ENCODE measurements at regions not wholly inside any gene's neighbourhood (a gene's known extent, or its start where the extent isn't known, plus 50 kb on each side); places are given as distances from the start of the nearest gene placed in this dataset.

DNA sequence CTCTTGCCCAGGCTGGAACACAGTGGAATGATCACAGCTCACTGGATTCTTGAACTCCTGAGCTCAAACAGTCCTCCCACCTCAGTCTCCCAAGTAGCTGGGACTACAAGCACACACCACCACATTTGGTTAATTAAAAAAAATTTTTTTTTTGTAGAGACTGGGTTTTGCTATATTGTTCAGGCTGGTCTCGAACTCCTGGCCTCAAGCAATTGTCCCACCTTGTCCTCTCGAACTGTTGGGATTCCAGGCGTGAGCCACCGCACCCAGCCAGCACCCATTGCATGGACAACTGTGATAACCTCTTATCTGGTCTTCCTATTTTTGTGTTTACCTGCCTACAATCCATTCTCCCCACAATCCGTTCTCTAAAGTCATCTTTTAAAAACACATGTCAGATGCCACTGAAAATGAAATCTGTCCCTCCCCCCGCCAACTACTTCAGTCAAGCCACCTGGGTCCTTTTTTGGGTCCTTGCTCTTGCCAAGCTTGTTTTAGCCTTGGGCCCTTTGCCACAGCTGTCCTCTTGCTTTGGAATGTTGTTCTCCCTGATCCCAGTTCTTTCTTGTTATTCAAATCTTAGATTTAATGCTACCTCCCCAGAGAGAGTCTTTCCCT lies 250.5 kb downstream of the PIK3R1 start:
- no peaks in the 10 kb centered on the region for H3K9me3 Mint-ChIP-seq
- CTCF ChIA-PET, result no interaction called here

DNA sequence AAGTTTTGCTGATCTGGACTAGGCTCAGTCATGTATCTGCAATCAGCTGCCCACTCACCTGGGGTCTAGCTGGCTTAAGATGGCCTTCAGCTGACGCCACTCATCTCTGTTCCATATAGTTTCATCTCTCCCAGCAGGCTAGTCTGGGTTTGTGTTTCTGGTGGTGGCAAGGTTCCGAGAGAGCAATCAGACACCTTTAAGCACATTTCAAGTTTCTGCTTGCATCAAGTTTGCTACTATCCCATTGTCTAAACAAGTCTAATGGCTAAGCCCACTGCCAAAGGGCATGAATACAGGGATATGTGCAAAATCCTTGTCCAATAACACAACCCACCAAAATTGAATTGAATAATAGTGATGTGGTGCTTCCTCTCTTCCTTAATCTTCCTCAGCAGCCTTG lies 251.7 kb downstream of the PIK3R1 start:
- no peaks in the 10 kb centered on the region for H3K4me1 Mint-ChIP-seq
- H3K27ac Mint-ChIP-seq, result no peak overlapping the region
- H3K9me3 Mint-ChIP-seq, result no peaks in the 10 kb centered on the region
- CTCF ChIA-PET, result no interaction called here
- peaks cover 4% of the 10 kb centered on the region for H3K27me3 Mint-ChIP-seq
- H3K36me3 Mint-ChIP-seq, result no peaks in the 10 kb centered on the region
- DNase-seq, result no peak
- H3K4me3 Mint-ChIP-seq, result no peak overlapping the region

More for the DNA sequence above, 250.5 kb downstream of the PIK3R1 start:
- H3K27me3 Mint-ChIP-seq, result peaks cover 4% of the 10 kb centered on the region
- no peaks in the 10 kb centered on the region for H3K4me1 Mint-ChIP-seq
- no peak for DNase-seq
- H3K36me3 Mint-ChIP-seq, result no peaks in the 10 kb centered on the region
- H3K4me3 Mint-ChIP-seq, result no peak overlapping the region
- no peak overlapping the region for H3K27ac Mint-ChIP-seq

DNA sequence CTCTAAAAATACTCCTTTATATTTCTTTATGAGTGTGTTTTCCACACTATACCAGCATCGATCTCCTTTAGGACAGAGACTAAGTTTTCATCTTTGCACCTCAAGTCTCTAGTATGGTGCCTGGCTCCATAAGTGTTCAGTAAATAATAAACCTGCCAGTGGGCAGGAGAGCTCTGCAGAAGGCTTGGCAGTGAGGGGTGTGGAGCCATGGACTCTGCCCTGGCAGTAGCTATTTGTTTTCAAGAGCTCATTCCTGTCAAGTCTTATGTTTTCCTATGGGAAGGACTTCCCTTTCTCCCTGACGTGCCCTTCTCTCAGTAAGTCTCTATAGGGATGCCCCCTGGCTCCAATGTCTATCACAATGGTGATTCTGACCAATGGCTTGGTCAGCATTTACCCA lies 252.2 kb downstream of the PIK3R1 start:
- peaks cover 4% of the 10 kb centered on the region for H3K27me3 Mint-ChIP-seq
- CTCF ChIA-PET, result interaction anchor here (0.7 kb wide), 1 partner anchor 14 kb away, joined by 3 read pairs; no protein-coding TSS in a partner anchor
- no peak overlapping the region for H3K4me3 Mint-ChIP-seq
- no peaks in the 10 kb centered on the region for H3K4me1 Mint-ChIP-seq
- no peaks in the 10 kb centered on the region for H3K9me3 Mint-ChIP-seq
- DNase-seq, result no peak
- no peak overlapping the region for H3K27ac Mint-ChIP-seq
- H3K36me3 Mint-ChIP-seq, result no peaks in the 10 kb centered on the region

DNA sequence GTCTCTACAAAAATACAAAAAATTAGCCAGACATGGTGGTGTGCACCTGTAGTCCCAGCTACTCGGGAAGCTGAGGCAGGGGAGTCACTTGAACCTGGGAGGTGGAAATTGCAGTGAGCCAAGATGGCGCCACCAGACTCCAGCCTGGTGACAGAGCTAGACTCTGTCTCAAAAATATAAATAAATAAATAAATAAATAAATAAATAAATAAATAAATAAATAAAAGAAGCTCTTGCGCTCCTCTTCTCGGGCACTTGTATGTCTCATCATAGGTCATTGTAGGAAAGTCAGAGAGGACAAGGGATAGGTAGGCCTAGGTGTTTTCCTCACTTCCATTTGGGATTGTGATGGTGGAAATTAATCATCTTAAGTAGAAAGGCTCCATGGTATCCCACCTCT lies 252.8 kb downstream of the PIK3R1 start:
- Mint-ChIP-seq H3K36me3 (no peaks in the 10 kb centered on the region), H3K4me1 (no peaks in the 10 kb centered on the region), H3K9me3 (no peaks in the 10 kb centered on the region), H3K27ac (no peak overlapping the region), H3K27me3 (peaks cover 4% of the 10 kb centered on the region), H3K4me3 (no peak overlapping the region)
- CTCF ChIA-PET, result interaction anchor here (0.7 kb wide), 1 partner anchor 13 kb away, joined by 3 read pairs; no protein-coding TSS in a partner anchor
- no peak for DNase-seq

DNA sequence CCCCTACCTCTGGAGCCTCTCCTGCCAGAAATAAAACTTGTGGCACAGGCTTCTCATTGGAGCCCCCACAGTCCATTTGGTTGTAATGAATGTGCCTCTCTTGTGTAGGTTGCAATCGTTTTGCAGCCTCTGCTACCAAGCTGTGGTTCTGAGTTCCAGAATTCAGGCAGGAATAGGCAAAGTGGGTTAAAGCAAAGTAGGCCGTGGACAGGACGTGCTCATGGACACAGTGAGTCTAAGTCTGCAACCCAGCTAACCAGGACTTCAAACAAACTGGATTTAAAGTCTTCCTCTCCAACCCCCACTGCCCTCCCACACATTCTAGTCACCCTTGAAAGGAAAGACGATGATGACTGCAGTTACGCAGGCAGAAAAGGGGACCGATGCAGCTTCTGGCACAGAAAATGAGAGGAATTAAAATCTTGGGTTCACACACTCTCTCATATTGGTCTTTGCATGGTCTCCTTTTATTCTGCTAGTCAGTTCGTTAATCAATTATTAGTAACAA lies 260.0 kb downstream of the PIK3R1 start:
- H3K27me3 Mint-ChIP-seq, result no peaks in the 10 kb centered on the region
- H3K4me3 Mint-ChIP-seq, result no peak overlapping the region
- H3K27ac Mint-ChIP-seq, result no peak overlapping the region
- CTCF ChIA-PET, result no interaction called here
- DNase-seq, result no peak
- H3K9me3 Mint-ChIP-seq, result no peaks in the 10 kb centered on the region
- no peaks in the 10 kb centered on the region for H3K36me3 Mint-ChIP-seq
- no peaks in the 10 kb centered on the region for H3K4me1 Mint-ChIP-seq

DNA sequence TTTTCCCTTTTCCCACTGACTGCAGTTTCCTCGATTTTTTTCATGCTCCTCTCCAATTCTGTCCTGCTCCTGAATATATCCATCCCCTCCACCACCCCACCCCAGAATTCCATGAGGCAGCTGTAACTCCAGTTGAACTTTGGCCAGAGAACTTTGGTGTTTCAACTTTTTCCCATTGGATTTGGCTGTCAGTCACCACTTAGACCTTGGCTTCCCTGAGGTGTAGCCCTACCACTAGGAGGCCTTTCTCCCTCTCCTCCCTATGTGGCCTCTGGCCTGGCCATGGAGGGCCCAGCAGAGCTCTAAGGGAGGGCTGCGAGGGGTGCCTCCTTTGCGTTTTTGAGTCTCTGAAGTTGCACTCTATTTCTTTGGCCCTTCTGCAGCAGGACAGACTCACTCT lies 261.3 kb downstream of the PIK3R1 start:
- Mint-ChIP-seq H3K27ac (no peak overlapping the region), H3K36me3 (no peaks in the 10 kb centered on the region), H3K27me3 (peaks cover under 1% of the 10 kb centered on the region), H3K4me3 (no peak overlapping the region), H3K9me3 (no peaks in the 10 kb centered on the region), H3K4me1 (no peaks in the 10 kb centered on the region)
- CTCF ChIA-PET, result no interaction called here
- no peak for DNase-seq

DNA sequence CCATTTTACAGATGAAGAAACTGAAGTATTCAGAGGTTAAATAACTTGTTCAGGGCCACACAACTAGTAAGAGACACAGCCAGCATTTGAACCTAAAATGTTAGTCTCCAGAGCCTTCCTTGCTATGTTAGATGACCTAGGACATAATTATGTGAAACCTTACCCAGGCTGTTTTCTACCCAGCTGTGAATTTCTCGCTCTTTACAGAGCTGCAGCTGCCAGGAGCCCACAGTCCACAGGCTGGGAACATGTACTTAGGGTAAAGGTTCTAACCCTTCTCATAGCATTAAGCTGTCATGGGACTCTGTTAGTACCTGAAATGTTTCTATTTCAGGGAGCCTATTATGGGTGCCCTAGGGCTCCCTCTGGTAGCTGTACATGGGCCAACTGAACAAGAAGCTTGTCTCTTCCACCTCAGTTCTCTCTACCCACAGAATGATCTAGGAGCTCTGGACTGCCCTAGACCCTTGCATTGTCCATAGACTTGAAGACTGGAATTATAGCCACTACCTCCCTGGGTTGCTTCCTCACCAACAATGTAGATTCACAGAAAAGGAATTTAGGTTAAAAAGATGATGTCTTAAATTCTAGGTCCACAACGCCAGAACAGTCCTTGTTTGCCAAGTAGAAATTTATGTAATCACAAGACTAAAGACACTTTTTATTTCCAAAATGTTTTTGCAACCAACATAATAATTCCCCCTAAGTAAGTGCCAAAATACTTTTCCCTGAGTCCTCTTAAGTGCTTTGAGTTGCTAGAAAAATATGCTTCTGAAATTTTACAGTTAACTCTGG lies 262.9 kb downstream of the PIK3R1 start:
- H3K9me3 Mint-ChIP-seq, result no peaks in the 10 kb centered on the region
- DNase-seq, result no peak
- H3K36me3 Mint-ChIP-seq, result no peaks in the 10 kb centered on the region
- CTCF ChIA-PET, result interaction anchor here (1.2 kb wide), 1 partner anchor 15 kb away, joined by 3 read pairs; no protein-coding TSS in a partner anchor
- H3K27ac Mint-ChIP-seq, result no peak overlapping the region
- H3K4me3 Mint-ChIP-seq, result no peak overlapping the region
- no peaks in the 10 kb centered on the region for H3K4me1 Mint-ChIP-seq
- H3K27me3 Mint-ChIP-seq, result peaks cover 12% of the 10 kb centered on the region

DNA sequence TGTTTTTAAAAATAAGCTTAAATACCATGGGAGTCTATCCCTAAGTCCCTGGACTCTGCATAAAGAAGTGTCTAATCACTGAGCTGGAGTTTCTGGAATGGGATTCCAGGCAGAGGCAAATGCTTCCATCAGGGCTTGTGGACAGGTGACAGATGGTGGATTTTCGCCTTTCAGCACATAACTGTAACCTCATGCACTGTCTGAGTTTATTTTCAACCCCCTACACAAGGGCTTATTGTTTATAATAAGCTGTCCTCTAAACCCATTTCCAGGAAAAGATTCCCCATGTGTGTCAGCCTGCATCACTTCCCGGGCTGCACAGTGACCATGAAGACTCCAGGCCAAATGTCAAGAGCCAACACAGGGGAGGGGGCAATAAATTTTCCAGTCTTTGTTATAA lies 264.0 kb downstream of the PIK3R1 start:
- H3K36me3 Mint-ChIP-seq, result no peaks in the 10 kb centered on the region
- no peaks in the 10 kb centered on the region for H3K9me3 Mint-ChIP-seq
- no peak overlapping the region for H3K27ac Mint-ChIP-seq
- CTCF ChIA-PET, result no interaction called here
- H3K4me3 Mint-ChIP-seq, result no peak overlapping the region
- peaks cover 16% of the 10 kb centered on the region for H3K27me3 Mint-ChIP-seq
- no peaks in the 10 kb centered on the region for H3K4me1 Mint-ChIP-seq
- DNase-seq, result no peak

DNA sequence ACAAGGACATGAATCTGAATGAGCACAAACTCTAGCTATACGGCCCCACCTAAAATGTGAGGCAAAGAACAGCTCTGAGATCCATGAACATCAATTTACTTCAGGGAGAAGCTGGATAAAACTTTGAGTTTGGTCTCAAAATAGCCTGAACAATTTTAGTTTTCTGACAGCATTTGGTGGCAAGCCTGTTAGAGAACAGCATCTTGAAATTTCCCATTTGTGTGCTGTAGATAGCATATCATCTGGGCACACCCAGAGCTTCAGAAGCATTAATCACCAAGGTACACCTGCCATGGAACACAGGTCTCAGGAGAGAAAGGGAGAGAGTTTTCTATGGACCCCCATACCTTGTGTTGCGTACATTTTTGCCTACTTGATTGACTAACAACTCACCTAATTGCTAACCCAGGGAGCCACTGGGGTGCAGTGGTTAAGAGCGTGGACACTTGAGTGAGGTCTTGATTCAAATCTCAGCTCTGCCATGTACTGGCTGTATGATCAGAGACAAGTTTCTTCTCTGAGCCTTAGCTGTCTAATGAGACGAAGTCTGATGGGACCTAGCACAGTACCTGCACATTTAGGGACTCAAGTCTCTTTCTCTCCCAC lies 264.9 kb downstream of the PIK3R1 start:
- Mint-ChIP-seq H3K4me1 (no peaks in the 10 kb centered on the region), H3K36me3 (no peaks in the 10 kb centered on the region), H3K27me3 (peaks cover 16% of the 10 kb centered on the region), H3K27ac (no peak overlapping the region), H3K9me3 (no peaks in the 10 kb centered on the region), H3K4me3 (no peak overlapping the region)
- CTCF ChIA-PET, result interaction anchor here (1.4 kb wide), 1 partner anchor 194 kb away, joined by 4 read pairs; no protein-coding TSS in a partner anchor
- no peak for DNase-seq

DNA sequence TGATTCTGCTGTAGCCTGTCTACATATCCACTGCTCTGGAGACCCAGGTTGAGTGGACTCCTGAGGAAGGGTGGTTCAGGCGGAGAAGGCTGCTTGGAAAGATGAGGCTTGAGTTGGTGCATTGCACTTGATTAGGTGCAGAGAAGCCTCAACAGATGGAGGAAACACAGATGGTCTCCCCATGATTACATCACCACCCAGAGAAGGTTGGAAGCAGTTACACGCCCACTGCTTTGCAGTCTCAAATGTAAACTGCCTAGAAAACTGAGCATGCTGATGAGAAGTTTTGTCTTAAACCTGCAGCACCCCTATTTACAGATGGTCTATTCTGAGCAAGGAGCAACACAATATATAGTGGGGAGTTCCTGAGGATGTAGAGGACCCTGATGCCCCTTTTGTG lies 266.6 kb downstream of the PIK3R1 start:
- no peak for DNase-seq
- Mint-ChIP-seq H3K27ac (no peak overlapping the region), H3K4me3 (no peak overlapping the region), H3K4me1 (no peaks in the 10 kb centered on the region), H3K27me3 (peaks cover 21% of the 10 kb centered on the region), H3K36me3 (no peaks in the 10 kb centered on the region), H3K9me3 (no peaks in the 10 kb centered on the region)
- CTCF ChIA-PET, result interaction anchor here (1.4 kb wide), 1 partner anchor 196 kb away, joined by 4 read pairs; no protein-coding TSS in a partner anchor

DNA sequence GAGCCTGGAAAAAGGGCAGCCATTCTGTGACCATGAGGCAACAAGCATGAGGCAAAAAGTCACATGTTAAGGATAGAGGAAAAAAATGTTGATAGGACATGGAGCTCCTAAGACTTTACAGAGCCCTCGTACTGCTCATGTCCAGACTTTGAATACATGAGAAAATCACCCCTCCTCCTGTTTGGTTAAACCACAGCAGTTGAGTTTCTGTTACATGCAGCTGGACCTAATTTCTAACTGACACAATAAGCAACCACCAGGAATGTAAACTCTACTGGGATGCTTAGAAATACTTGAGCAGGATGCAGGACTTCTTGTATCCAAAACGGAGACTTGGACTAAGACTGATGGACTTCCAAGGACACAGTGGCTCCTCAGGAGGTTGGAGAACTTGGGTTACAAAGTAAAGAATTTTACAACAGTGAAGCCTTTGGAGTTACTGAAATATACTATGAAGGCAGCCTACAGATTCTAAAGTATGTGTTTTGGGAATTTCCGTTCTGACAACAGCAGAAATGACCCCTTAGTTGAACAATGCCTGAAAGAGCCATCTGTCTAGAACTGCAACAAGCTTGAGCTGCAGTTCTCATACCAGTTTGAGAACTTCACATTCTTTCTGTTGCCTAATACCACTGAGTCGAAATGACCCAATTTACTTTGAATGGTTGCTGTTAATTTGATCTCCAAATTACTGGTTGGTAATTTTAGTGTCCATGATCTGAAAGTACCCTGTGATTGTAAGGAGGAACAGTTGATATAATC lies 268.9 kb downstream of the PIK3R1 start:
- peaks cover 3% of the 10 kb centered on the region for H3K9me3 Mint-ChIP-seq
- DNase-seq, result no peak

DNA sequence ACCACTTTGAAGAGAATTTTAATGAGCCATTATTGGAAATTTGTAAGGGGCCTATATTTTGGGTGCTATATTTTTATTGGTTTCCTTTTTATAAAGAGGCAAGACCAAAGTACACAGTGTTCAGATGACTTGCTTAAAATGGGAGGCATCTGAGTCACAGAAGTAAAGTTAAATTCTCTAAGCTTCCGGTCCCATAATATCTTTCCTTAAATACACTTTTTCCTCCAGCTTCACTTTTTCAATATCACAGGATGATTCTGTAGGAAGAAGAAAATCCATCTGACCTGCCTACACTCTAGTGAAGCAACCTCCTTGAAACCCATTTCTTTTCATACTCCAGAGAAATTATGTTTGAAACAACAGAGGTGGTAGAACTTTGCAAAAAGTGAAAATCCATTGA lies 274.0 kb downstream of the PIK3R1 start:
- Mint-ChIP-seq H3K36me3 (no peaks in the 10 kb centered on the region), H3K27ac (no peak overlapping the region), H3K4me3 (no peak overlapping the region), H3K9me3 (peaks cover 3% of the 10 kb centered on the region), H3K4me1 (no peaks in the 10 kb centered on the region), H3K27me3 (peaks cover 5% of the 10 kb centered on the region)
- CTCF ChIA-PET, result no interaction called here
- no peak for DNase-seq

More for the DNA sequence above, 268.9 kb downstream of the PIK3R1 start:
- Mint-ChIP-seq H3K4me3 (no peak overlapping the region), H3K27ac (no peak overlapping the region), H3K27me3 (peaks cover 21% of the 10 kb centered on the region), H3K4me1 (no peaks in the 10 kb centered on the region), H3K36me3 (no peaks in the 10 kb centered on the region)
- CTCF ChIA-PET, result no interaction called here

DNA sequence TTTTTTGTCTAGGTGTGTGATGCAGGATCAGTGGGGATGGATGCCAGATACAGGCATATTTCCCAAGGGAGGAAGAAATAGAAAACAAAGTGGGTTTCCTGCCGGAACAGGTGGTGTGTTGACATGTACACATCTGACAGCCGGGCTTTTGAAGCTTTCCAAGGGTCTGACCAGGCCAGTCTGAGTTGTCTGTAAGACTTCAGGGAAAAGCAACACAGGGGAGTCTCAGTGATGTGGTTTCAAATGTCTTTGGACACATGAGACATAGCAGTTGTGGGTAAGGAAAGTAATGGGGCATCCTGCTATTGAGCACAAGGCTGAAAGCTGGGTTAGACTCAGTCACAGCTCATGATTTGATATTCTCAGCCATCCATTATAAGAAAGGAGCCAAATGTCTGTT lies 274.9 kb downstream of the PIK3R1 start:
- CTCF ChIA-PET, result no interaction called here
- no peaks in the 10 kb centered on the region for H3K4me1 Mint-ChIP-seq
- no peaks in the 10 kb centered on the region for H3K36me3 Mint-ChIP-seq
- peaks cover 5% of the 10 kb centered on the region for H3K27me3 Mint-ChIP-seq
- no peak for DNase-seq
- peaks cover 3% of the 10 kb centered on the region for H3K9me3 Mint-ChIP-seq
- no peak overlapping the region for H3K4me3 Mint-ChIP-seq
- no peak overlapping the region for H3K27ac Mint-ChIP-seq

DNA sequence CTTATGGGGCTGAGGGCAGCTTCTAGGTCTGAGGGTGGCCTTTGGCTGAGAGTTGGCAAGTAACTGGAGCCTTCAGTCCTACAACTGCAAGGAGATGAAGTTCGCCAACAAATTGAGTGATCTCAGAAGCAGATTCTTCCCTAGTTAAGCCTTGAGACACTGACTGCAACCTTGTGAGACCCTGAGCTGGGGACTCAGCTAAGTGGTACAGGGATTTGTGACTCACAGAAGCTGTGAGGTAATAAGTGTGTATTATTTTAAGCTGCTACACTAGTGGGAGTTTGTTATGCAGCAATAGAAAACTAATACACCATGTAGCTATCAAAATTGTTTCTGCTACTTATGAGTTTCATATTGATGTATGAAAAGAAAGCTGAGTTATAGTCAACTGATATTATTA lies 279.2 kb downstream of the PIK3R1 start:
- Mint-ChIP-seq H3K4me1 (no peaks in the 10 kb centered on the region), H3K36me3 (no peaks in the 10 kb centered on the region), H3K27ac (no peak overlapping the region), H3K4me3 (no peak overlapping the region), H3K27me3 (no peaks in the 10 kb centered on the region), H3K9me3 (peaks cover 23% of the 10 kb centered on the region)
- DNase-seq, result no peak
- CTCF ChIA-PET, result no interaction called here

Data from activated naive CD4-positive, alpha-beta T cell treated with anti-CD3 and anti-CD28 coated beads, Interleukin-2, amount 10 ng/mL, durations not matched to agents 7 days and 5 days (primary cell).